Sciatic nerve (tissue), 2 donors: ENCODE measurements at regions not wholly inside any gene's neighbourhood (a gene's known extent, or its start where the extent isn't known, plus 50 kb on each side); places are given as distances from the start of the nearest gene placed in this dataset.

Experiments
- ATAC-seq: fragments of 200-7000 bp; cut with Tn5 transposase; one replicate; pipeline ENCODE4 v1.9.1; 2020; ENCODE audit warnings: mild to moderate bottlenecking, moderate library complexity
- DNase-seq: peaks from one replicate; pipeline ENCODE4 v3.0.0-alpha.2; 2020; ENCODE audit warnings: low spot score
- intact Hi-C: fragments of 100-400 bp; cut with DNase I; formaldehyde crosslinking; loops from one replicate; pipeline ENCODE4 v1.14.2; 2022
- donor health status: DM: no; HTN: no; CAD: no.
- donor health status: DM: no; HTN: no; CAD: no.

DNA sequence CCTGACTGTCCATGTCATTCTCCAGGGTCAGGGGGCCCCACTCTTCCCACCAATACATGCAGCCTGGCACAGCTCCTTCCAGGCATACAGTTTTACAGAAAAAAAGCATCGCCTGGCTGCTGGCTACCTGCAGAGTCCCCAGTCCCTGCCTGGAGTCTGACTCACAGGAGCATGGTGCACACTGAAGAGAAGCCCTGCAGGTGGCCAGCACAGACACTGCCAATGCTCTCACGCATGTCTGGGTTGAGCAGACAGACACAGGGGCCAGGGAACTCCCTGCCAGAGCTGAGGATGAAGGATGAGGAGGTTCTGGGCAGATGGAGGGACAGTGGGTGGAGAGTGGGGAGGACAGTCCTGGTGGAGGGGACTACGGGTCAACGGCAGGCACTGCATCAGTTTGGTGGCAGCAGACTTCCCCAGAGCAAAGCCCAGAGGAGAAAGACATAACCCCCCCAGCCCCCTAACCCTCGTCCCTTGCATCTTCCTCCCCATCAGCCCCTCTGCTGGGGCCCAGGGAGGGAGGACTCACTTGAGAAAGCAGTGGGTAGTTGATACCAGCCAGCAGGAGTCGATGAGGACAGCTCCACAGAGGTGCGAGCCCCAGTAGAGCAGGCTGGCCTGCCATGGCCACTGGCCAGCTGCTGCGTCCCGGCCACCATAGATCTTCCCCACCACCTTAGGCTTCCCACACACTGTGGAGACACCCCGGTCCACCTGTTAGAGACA, 72.9 kb upstream of the SPTLC1 start:
- intact Hi-C loops = no loop called here
- ATAC-seq (no peak), DNase-seq (no peak)

GRCh38 chr9:92187390-92187789, 72.2 kb upstream of the SPTLC1 start:
- ATAC-seq = no peak
- no peak for DNase-seq
- intact Hi-C loops = no loop called here

DNA sequence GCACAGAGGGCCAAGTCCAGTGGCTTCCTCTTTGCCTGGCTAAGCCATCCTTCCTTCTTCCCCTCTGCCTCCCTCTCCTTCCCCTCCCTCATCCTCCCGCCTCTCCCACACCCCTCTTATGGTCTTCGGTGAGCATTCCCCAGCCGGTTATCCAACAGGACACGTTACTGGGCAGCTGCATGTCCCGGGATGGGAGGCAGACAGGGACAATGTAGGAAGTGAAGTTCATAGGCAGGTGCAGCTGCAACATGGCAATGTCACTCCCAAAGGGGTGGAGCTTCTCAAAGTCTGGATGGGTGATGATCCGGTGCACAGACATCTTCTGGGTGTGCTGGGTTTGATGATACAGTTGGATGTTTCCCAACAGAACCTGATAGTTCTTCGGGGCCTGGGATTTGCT, 71.4 kb upstream of the SPTLC1 start:
- no peak for DNase-seq
- ATAC-seq = no peak
- intact Hi-C loops = no loop called here

- ATAC-seq (no peak), DNase-seq (no peak)
- intact Hi-C loops = no loop called here
These were observed 70.5 kb upstream of the SPTLC1 start for GRCh38 chr9:92185681-92186080.

DNA sequence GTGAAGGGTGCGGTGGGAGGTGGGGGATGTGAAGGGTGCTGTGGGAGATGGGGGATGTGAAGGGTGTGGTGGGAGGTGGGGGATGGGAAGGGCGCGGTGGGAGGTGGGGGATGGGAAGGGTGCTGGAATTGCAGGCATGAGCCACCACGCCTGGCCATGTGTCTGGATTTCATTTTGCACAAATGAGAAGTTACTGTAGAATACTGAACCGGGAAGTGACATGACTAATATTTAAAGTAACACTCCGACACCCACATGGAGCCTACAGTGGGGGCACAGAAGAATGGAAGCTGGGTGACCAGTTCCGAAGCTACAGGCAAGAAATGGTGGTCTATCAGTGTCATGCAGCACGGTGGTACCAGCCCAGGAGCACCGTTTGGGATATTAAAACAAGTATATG, 69.9 kb upstream of the SPTLC1 start:
- intact Hi-C loops = no loop called here
- DNase-seq = no peak
- no peak for ATAC-seq

- intact Hi-C loops = no loop called here
- no peak for DNase-seq
- no peak for ATAC-seq
These were observed 68.9 kb upstream of the SPTLC1 start for GRCh38 chr9:92184041-92184564.

DNA sequence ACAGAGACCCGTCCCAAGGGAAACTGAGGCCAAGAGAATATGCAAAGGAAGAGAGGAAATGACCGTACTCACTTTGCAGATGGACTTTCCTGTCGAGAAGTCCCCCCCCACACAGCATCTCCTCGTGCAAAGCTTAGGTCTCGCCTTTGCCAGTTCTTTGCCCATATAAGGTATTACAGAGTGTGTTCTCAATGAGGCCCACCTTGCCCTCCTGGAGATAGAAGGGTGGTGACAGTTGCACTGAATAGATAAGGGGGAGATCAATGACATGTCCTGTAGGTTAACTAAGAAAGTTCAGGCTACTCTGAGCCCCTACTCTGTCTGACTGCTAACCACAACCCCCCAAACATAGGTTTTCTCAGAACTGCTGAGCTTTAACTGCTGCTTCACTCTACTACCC, 68.2 kb upstream of the SPTLC1 start:
- intact Hi-C loops = no loop called here
- DNase-seq (no peak), ATAC-seq (no peak)

DNA sequence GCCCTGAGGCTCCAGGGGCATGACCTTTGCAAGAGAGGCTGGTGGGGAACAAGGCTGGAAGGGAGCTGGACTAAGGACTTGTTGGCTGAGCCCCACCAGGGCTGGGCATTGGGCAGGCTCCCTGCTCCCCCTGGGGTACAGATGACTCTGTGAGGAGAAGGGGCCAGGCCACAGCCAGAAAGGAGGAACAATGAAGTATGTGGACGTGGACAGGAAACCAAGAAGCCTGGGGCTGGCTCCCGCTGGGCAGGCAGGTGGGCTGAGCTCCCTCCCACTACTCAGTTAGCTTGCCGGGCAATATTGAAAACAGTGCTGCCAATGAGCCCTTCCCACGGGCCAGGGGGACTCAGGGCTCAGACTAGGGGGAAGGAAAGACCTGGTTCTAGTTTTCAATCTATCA, 66.1 kb upstream of the SPTLC1 start:
- ATAC-seq (no peak), DNase-seq (no peak)
- intact Hi-C loops = no loop called here

GRCh38 chr9:92180669-92181181, 65.5 kb upstream of the SPTLC1 start:
- intact Hi-C loops = no loop called here
- ATAC-seq (no peak), DNase-seq (no peak)

GRCh38 chr9:92180002-92180400, 64.8 kb upstream of the SPTLC1 start:
- intact Hi-C loops = no loop called here
- no peak for ATAC-seq
- DNase-seq = no peak

DNA sequence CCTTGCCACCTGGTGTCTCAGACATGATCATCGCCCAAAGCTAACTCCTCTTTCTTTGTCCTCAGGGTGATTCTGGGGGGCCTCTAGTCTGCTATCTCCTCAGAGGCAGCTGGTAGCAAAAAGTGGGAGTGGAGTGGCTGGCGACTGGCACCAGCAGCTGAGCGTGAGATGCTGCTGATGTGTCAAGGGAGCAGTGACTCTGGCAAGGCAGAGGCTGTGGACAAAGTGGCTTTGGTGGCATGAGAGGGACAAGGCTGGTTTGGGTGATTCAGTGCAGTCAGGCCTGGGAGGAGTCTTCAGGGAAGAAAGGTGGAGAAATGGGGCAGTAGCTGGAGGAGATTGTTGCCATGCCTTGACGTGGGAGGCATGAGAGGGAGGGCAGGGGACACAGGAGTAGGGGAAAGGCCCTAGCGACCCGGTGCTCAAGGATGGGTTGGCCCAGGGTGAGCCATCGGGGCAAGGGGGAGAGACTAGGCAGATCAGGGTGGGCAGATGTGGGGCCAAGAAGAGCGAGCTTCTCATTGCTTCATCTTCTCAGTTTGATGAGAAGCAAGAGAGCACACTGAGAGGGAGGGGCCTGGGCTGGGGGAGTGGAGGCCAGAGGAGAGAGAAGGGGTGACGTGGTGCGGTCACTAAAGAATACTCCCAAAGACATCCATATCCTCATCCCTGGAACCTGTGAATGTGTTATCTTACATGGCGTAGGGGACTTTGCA, 64.2 kb upstream of the SPTLC1 start:
- DNase-seq (no peak), ATAC-seq (no peak)
- intact Hi-C loops = no loop called here

- ATAC-seq (no peak), DNase-seq (no peak)
- intact Hi-C loops = no loop called here
These were observed 62.4 kb upstream of the SPTLC1 start for GRCh38 chr9:92177591-92177990.

- intact Hi-C loops = no loop called here
- ATAC-seq (no peak), DNase-seq (no peak)
These were observed 61.6 kb upstream of the SPTLC1 start for GRCh38 chr9:92176800-92177185.

- intact Hi-C loops = no loop called here
- no peak for DNase-seq
- no peak for ATAC-seq
These were observed 61.0 kb upstream of the SPTLC1 start for GRCh38 chr9:92176068-92176799.

- intact Hi-C loops = no loop called here
- DNase-seq = no peak
- no peak for ATAC-seq
These were observed 60.2 kb upstream of the SPTLC1 start for GRCh38 chr9:92175441-92175840.

- DNase-seq (no peak), ATAC-seq (no peak)
- intact Hi-C loops = no loop called here
These were observed 58.1 kb upstream of the SPTLC1 start for GRCh38 chr9:92173318-92173717.

DNA sequence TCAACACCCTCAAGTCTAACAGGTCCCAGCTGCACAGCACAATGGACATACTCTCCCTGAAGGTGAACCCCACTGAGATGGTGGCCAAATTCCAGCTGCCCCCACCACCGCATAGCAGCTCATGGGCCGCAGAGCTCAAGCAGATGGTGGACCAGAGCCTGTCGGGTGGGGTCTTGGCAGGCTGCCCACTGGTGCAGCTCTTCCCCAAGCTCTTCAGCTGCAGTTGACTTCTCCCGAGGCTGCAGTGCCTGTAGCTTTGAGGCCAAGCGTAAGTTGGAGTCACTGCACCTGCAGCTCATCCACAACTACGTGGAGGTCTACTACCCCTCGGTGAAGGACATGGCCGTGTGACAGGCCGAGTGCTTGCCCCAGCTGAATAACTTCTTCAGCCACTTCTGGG, 56.6 kb upstream of the SPTLC1 start:
- DNase-seq (no peak), ATAC-seq (no peak)
- intact Hi-C loops = no loop called here

DNA sequence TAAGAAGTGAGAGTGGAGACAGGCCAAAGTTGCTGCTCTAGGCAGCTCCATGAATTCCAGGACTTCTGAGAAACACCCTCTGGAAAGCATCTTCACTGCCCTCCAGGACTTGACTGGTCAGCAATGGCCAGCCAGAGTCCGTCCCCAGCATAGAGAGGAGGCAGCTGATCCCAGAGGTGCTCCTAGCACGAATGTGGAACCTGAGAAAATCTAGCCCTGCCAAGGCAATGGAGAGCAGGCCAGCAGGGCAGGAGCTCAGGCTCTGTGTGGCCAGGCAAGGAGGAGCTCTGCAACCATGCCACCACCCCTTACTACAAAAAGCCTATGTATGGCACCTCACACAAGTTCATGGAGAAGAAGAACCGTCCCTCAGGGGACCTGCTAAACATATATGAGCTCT, 56.1 kb upstream of the SPTLC1 start:
- ATAC-seq = no peak
- DNase-seq = no peak
- intact Hi-C loops = no loop called here

GRCh38 chr9:92170848-92171247, 55.6 kb upstream of the SPTLC1 start:
- intact Hi-C loops = no loop called here
- no peak for DNase-seq
- no peak for ATAC-seq

GRCh38 chr9:92165484-92165883, 50.3 kb upstream of the SPTLC1 start:
- DNase-seq (no peak), ATAC-seq (no peak)
- intact Hi-C loops = no loop called here
